ENCODE measurements at regions not wholly inside any gene's neighbourhood (a gene's known extent, or its start where the extent isn't known, plus 50 kb on each side); places are given as distances from the start of the nearest gene placed in this dataset.

GRCh38 chr2:116645155-116645554 is 1169.3 kb upstream of the DDX18 start:
- TF ChIP-seq POLR2AphosphoS5 (IDR thresholded peaks at IDR 0.05; ENCODE audit: low read depth, low read length) (no peak), SIN3A (IDR thresholded peaks at IDR 0.05; ENCODE audit: borderline replicate concordance, insufficient read depth, low read length) (no peak), FOXP2 (optimal IDR thresholded peaks at IDR 0.05; ENCODE audit: borderline replicate concordance, extremely low read depth, extremely low read length, insufficient read depth) (no peak), TAF1 (IDR thresholded peaks at IDR 0.05; ENCODE audit: borderline replicate concordance, insufficient read depth, low read length) (no peak)
- TF ChIP-seq, protein P1, sequence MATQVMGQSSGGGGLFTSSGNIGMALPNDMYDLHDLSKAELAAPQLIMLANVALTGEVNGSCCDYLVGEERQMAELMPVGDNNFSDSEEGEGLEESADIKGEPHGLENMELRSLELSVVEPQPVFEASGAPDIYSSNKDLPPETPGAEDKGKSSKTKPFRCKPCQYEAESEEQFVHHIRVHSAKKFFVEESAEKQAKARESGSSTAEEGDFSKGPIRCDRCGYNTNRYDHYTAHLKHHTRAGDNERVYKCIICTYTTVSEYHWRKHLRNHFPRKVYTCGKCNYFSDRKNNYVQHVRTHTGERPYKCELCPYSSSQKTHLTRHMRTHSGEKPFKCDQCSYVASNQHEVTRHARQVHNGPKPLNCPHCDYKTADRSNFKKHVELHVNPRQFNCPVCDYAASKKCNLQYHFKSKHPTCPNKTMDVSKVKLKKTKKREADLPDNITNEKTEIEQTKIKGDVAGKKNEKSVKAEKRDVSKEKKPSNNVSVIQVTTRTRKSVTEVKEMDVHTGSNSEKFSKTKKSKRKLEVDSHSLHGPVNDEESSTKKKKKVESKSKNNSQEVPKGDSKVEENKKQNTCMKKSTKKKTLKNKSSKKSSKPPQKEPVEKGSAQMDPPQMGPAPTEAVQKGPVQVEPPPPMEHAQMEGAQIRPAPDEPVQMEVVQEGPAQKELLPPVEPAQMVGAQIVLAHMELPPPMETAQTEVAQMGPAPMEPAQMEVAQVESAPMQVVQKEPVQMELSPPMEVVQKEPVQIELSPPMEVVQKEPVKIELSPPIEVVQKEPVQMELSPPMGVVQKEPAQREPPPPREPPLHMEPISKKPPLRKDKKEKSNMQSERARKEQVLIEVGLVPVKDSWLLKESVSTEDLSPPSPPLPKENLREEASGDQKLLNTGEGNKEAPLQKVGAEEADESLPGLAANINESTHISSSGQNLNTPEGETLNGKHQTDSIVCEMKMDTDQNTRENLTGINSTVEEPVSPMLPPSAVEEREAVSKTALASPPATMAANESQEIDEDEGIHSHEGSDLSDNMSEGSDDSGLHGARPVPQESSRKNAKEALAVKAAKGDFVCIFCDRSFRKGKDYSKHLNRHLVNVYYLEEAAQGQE (IDR thresholded peaks at IDR 0.05; ENCODE audit: insufficient read depth in 1 of 2, low read depth in 2 of 2, low read length in 2 of 2): no peak

DNA sequence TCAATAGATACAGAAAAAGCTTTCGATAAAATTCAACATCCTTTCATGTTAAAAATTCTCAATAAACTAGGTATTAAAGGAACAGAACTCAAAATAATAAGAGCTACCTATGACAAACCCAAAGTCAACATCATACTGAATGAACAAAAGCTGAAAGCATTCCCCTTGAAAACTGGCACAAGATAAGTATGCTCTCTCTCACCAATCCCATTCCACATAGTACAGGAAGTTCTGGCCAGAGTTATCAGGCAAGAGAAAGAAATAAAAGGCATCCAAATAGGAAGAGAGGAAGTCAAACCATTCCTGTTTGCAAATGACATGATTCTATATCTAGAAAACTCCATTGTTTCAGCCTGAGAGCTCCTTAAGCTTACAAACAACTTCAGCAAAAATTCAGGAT is 1145.8 kb upstream of the DDX18 start:
- TF ChIP-seq TAF1 (IDR thresholded peaks at IDR 0.05; ENCODE audit: borderline replicate concordance, insufficient read depth, low read length) (no peak), SIN3A (IDR thresholded peaks at IDR 0.05; ENCODE audit: borderline replicate concordance, insufficient read depth, low read length) (no peak), POLR2AphosphoS5 (IDR thresholded peaks at IDR 0.05; ENCODE audit: low read depth, low read length) (no peak), FOXP2 (optimal IDR thresholded peaks at IDR 0.05; ENCODE audit: borderline replicate concordance, extremely low read depth, extremely low read length, insufficient read depth) (no peak)
- TF ChIP-seq, protein P1 (IDR thresholded peaks at IDR 0.05; ENCODE audit: insufficient read depth in 1 of 2, low read depth in 2 of 2, low read length in 2 of 2): no peak

- no peak for TF ChIP-seq SIN3A (IDR thresholded peaks at IDR 0.05; ENCODE audit: borderline replicate concordance, insufficient read depth, low read length)
- TF ChIP-seq, protein P1 (IDR thresholded peaks at IDR 0.05; ENCODE audit: insufficient read depth in 1 of 2, low read depth in 2 of 2, low read length in 2 of 2): no peak
- TF ChIP-seq FOXP2 (optimal IDR thresholded peaks at IDR 0.05; ENCODE audit: borderline replicate concordance, extremely low read depth, extremely low read length, insufficient read depth): no peak
- no peak for TF ChIP-seq POLR2AphosphoS5 (IDR thresholded peaks at IDR 0.05; ENCODE audit: low read depth, low read length)
- no peak for TF ChIP-seq TAF1 (IDR thresholded peaks at IDR 0.05; ENCODE audit: borderline replicate concordance, insufficient read depth, low read length)
Observed at GRCh38 chr2:116669782-116670181, 1144.7 kb upstream of the DDX18 start.

DNA sequence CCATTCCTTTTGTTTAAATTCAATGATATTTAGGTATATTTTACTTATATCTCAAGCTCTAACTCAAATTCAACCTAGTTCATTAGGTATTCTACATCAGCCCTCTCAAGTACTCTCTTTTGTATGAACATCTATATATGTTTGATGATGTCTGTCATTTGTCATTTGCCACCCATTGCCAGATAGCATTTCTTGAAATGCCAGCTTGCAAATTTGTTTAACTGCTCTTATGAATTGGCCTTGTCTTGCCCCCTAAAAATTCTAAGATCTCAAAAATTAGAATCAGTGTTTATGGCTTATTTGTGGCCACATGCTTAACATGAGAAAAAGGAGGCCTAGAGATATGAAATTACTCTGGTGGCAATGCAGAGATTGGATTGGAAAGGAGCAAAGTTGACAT is 1140.3 kb upstream of the DDX18 start:
- TF ChIP-seq FOXP2 (optimal IDR thresholded peaks at IDR 0.05; ENCODE audit: borderline replicate concordance, extremely low read depth, extremely low read length, insufficient read depth) (no peak), TAF1 (IDR thresholded peaks at IDR 0.05; ENCODE audit: borderline replicate concordance, insufficient read depth, low read length) (no peak), SIN3A (IDR thresholded peaks at IDR 0.05; ENCODE audit: borderline replicate concordance, insufficient read depth, low read length) (no peak), POLR2AphosphoS5 (IDR thresholded peaks at IDR 0.05; ENCODE audit: low read depth, low read length) (no peak)
- TF ChIP-seq, protein P1 (IDR thresholded peaks at IDR 0.05; ENCODE audit: insufficient read depth in 1 of 2, low read depth in 2 of 2, low read length in 2 of 2): no peak

GRCh38 chr2:116676776-116677175 is 1137.7 kb upstream of the DDX18 start:
- TF ChIP-seq FOXP2 (optimal IDR thresholded peaks at IDR 0.05; ENCODE audit: borderline replicate concordance, extremely low read depth, extremely low read length, insufficient read depth) (no peak), POLR2AphosphoS5 (IDR thresholded peaks at IDR 0.05; ENCODE audit: low read depth, low read length) (no peak), SIN3A (IDR thresholded peaks at IDR 0.05; ENCODE audit: borderline replicate concordance, insufficient read depth, low read length) (no peak), TAF1 (IDR thresholded peaks at IDR 0.05; ENCODE audit: borderline replicate concordance, insufficient read depth, low read length) (no peak)
- TF ChIP-seq, protein P1 (IDR thresholded peaks at IDR 0.05; ENCODE audit: insufficient read depth in 1 of 2, low read depth in 2 of 2, low read length in 2 of 2): no peak

Data from PFSK-1 (cell line).